Stimulated activated naive CD8-positive, alpha-beta T cell treated with anti-CD3 and anti-CD28 coated beads, Interleukin-15, Interleukin-2, amounts not matched to agents 100 ng/mL and 50 ng/mL, for 24 hours (primary cell): ENCODE measurements at regions not wholly inside any gene's neighbourhood (a gene's known extent, or its start where the extent isn't known, plus 50 kb on each side); places are given as distances from the start of the nearest gene placed in this dataset.
"Not testable (repeated sequence)": the region's sequence is repeated elsewhere in the genome, so short reads cannot be mapped to it uniquely, and the experiment has no call there.

Experiments
- H3K27ac Mint-ChIP-seq: one replicate; pipeline ENCODE4 v1.8.0; 2021; ENCODE audit warnings: mild to moderate bottlenecking, mixed read lengths
- H3K27me3 Mint-ChIP-seq: one replicate; pipeline ENCODE4 v1.8.0; 2021; ENCODE audit warnings: mixed read lengths
- H3K36me3 Mint-ChIP-seq: one replicate; pipeline ENCODE4 v1.8.0; 2021; ENCODE audit warnings: low read depth, mixed read lengths
- H3K4me1 Mint-ChIP-seq: one replicate; pipeline ENCODE4 v1.8.0; 2021; ENCODE audit warnings: low read depth, mixed read lengths
- H3K4me3 Mint-ChIP-seq: one replicate; pipeline ENCODE4 v1.8.0; 2021; ENCODE audit warnings: mild to moderate bottlenecking, mixed read lengths
- H3K9me3 Mint-ChIP-seq: one replicate; pipeline ENCODE4 v1.8.0; 2021; ENCODE audit warnings: mixed read lengths

GRCh38 chr12:74148849-74149248 lies 388.8 kb upstream of the ATXN7L3B start:
- no peaks in the 10 kb centered on the region for H3K36me3 Mint-ChIP-seq
- no peaks in the 10 kb centered on the region for H3K9me3 Mint-ChIP-seq
- H3K27me3 Mint-ChIP-seq: no peaks in the 10 kb centered on the region
- no peak overlapping the region for H3K27ac Mint-ChIP-seq
- no peaks in the 10 kb centered on the region for H3K4me1 Mint-ChIP-seq
- no peak overlapping the region for H3K4me3 Mint-ChIP-seq

DNA sequence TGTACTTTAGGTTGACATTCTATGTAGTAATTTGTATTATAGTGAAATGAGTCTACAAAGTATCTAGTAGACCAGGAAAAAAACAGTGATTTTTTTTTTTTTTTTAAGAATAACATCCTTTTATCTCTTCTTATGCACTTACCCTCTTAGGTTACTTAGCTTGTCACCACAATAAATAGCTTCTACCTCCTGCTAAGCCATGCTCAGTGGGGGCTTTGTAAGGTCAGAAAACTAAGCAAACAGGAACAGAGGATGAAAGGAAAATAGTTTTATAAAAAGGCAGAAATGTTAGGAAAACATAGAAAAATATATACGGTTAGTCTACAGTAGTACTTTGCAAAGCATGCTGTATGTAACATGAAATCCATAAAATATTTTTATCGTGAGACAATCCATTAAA lies 385.3 kb upstream of the ATXN7L3B start:
- Mint-ChIP-seq H3K36me3 (no peaks in the 10 kb centered on the region), H3K4me1 (no peaks in the 10 kb centered on the region), H3K9me3 (no peaks in the 10 kb centered on the region), H3K4me3 (no peak overlapping the region), H3K27me3 (no peaks in the 10 kb centered on the region), H3K27ac (no peak overlapping the region)

- Mint-ChIP-seq H3K4me3 (no peak overlapping the region), H3K27me3 (no peaks in the 10 kb centered on the region), H3K36me3 (no peaks in the 10 kb centered on the region), H3K4me1 (no peaks in the 10 kb centered on the region), H3K27ac (no peak overlapping the region), H3K9me3 (no peaks in the 10 kb centered on the region)
Observed at GRCh38 chr12:74166096-74166495, 371.5 kb upstream of the ATXN7L3B start.

- Mint-ChIP-seq H3K36me3 (no peaks in the 10 kb centered on the region), H3K27me3 (no peaks in the 10 kb centered on the region), H3K4me3 (no peak overlapping the region), H3K4me1 (no peaks in the 10 kb centered on the region), H3K27ac (no peak overlapping the region), H3K9me3 (no peaks in the 10 kb centered on the region)
Observed at GRCh38 chr12:74169607-74170006, 368.0 kb upstream of the ATXN7L3B start.

DNA sequence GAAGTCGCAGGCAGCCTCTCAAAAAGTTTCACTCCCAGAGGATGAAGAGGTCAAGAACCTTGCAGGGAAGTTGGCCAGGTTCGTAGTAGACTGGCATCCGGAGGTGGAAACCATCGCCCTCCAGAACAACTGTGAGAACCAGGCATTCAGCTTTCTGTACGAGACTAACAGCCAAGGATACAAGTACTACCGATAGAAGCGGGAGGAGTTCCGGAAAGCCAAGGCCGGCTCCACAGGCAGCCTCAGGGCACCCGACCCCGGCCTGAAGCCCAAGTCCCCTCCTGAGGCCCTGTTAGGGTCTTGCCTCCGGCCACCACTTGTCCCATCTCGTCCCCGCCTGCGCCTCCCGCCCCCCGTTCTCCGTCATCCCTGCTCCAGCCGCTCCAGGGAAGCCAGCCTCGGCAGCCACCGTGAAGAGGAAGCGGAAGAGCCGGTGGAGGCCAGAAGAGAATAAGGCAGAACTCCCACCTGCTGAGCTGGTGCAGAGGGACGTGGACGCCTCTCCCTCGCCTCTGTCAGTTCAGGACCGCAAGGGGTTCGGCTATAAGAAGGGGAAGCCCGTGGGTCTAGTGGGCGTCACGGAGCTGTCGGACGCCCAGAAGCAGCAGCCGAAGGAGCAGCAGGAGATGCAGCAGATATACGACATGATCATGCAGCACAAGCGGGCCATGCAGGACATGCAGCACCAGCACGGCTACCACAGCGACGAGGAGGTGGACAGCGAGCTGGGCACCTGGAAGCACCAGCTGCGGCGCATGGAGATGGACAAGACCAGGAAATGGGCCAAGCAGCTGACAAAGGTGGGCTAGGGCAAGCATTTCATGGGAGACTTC lies 366.8 kb upstream of the ATXN7L3B start:
- H3K27ac Mint-ChIP-seq: no peak overlapping the region
- no peaks in the 10 kb centered on the region for H3K36me3 Mint-ChIP-seq
- H3K27me3 Mint-ChIP-seq: no peaks in the 10 kb centered on the region
- no peaks in the 10 kb centered on the region for H3K9me3 Mint-ChIP-seq
- no peaks in the 10 kb centered on the region for H3K4me1 Mint-ChIP-seq
- no peak overlapping the region for H3K4me3 Mint-ChIP-seq

GRCh38 chr12:74171478-74171909 lies 366.1 kb upstream of the ATXN7L3B start:
- H3K27ac Mint-ChIP-seq: no peak overlapping the region
- H3K9me3 Mint-ChIP-seq: no peaks in the 10 kb centered on the region
- H3K36me3 Mint-ChIP-seq: no peaks in the 10 kb centered on the region
- no peaks in the 10 kb centered on the region for H3K4me1 Mint-ChIP-seq
- no peak overlapping the region for H3K4me3 Mint-ChIP-seq
- H3K27me3 Mint-ChIP-seq: no peaks in the 10 kb centered on the region

DNA sequence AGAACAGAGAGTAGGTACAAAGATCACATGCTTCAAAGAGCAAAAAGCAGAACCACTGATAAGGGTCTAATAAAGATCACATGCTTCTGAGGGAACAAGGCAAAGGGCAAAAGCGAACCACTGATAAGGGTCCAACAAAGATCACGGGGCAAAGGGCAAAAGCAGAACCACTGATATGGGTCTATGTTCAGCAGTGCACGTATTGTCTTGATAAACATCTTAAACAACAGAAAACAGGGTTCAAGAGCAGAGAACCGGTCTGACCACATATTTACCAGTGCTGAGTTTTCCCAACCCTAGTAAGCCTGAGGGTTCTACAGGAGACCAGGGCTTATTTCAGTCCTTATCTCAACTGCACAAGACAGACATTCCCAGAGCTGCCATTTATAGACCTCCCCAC lies 362.7 kb upstream of the ATXN7L3B start:
- not testable (repeated sequence) for H3K27ac Mint-ChIP-seq, H3K27me3 Mint-ChIP-seq, H3K9me3 Mint-ChIP-seq, H3K4me1 Mint-ChIP-seq, H3K4me3 Mint-ChIP-seq, H3K36me3 Mint-ChIP-seq

DNA sequence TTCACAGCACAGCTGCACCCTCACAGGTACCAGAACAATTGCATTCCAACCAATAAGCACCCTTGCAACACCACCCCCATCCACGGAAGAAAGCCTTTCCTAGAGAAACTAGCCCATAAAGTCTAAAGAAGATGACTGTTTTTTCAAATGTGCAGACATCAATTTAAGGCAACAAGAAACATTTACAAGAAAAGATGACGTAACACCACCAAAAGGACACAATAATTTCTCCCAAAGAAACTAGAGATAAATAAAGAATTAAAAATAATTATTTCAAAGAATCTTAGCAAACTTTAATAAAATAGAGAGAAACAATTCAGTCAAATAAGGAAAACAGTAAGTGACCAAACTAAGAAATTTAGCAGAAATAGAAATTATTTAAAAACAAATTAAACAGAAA lies 352.3 kb upstream of the ATXN7L3B start:
- H3K4me3 Mint-ChIP-seq: no peak overlapping the region
- no peaks in the 10 kb centered on the region for H3K9me3 Mint-ChIP-seq
- no peaks in the 10 kb centered on the region for H3K4me1 Mint-ChIP-seq
- no peaks in the 10 kb centered on the region for H3K36me3 Mint-ChIP-seq
- H3K27me3 Mint-ChIP-seq: no peaks in the 10 kb centered on the region
- H3K27ac Mint-ChIP-seq: no peak overlapping the region

DNA sequence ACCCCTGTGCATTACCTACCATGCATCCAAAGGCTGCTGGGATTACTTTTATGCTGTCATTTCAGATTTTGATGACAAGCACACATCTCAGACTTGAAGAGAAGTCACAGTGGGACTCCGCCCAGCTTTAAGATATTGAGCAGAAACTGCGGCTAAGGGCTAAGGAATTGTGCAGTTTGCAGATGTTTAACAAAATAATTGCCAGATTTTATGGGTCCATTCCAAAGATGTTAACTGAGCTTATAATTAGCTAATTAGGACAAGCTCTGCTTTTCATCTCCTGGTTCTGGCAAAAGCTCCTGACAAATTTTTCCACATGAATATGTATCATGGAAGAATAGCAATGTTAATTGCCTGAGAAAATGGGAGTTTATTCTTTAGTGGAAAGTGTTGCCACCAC lies 344.4 kb upstream of the ATXN7L3B start:
- no peaks in the 10 kb centered on the region for H3K27me3 Mint-ChIP-seq
- no peak overlapping the region for H3K4me3 Mint-ChIP-seq
- H3K9me3 Mint-ChIP-seq: no peaks in the 10 kb centered on the region
- H3K4me1 Mint-ChIP-seq: no peaks in the 10 kb centered on the region
- no peaks in the 10 kb centered on the region for H3K36me3 Mint-ChIP-seq
- no peak overlapping the region for H3K27ac Mint-ChIP-seq

GRCh38 chr12:74204236-74204635 lies 333.4 kb upstream of the ATXN7L3B start:
- no peaks in the 10 kb centered on the region for H3K27me3 Mint-ChIP-seq
- H3K36me3 Mint-ChIP-seq: no peaks in the 10 kb centered on the region
- peaks cover 3% of the 10 kb centered on the region for H3K9me3 Mint-ChIP-seq
- no peaks in the 10 kb centered on the region for H3K4me1 Mint-ChIP-seq
- no peak overlapping the region for H3K27ac Mint-ChIP-seq
- no peak overlapping the region for H3K4me3 Mint-ChIP-seq

DNA sequence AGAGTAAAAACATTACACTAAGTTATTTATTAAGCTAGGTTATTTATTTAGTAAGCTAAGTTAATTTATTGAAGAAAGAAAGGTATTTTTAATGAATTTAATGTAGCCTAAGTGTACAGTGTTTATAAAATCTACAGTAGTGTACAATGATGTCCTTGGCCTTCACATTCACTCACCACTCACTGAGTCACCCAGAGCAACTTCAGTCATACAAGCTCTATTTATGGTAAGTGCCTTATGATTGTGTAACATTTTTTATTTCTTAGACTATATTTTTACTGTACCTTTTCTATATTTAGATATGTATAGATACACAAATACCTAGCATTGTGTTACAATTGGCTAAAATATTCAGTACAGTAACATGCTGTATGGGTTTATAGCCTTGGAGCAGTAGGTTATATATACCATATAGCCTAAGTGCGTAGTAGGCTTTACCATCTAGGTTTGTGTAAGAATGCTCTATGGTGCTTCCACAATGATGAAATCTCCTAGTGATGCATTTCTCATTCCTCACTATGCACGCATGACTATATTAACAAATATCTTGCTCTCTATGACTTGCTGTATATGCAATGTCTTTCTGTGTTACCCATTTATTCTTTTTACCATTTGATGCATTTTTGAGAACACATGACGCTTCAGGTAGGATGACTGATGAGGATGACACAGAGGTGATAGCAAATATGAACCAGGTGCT lies 309.6 kb upstream of the ATXN7L3B start:
- Mint-ChIP-seq H3K36me3 (no peaks in the 10 kb centered on the region), H3K27me3 (no peaks in the 10 kb centered on the region), H3K27ac (no peak overlapping the region), H3K4me3 (no peak overlapping the region), H3K4me1 (no peaks in the 10 kb centered on the region), H3K9me3 (peaks cover 6% of the 10 kb centered on the region)

- no peaks in the 10 kb centered on the region for H3K27me3 Mint-ChIP-seq
- H3K4me3 Mint-ChIP-seq: no peak overlapping the region
- H3K27ac Mint-ChIP-seq: no peak overlapping the region
- no peaks in the 10 kb centered on the region for H3K4me1 Mint-ChIP-seq
- H3K36me3 Mint-ChIP-seq: no peaks in the 10 kb centered on the region
- H3K9me3 Mint-ChIP-seq: peaks cover 6% of the 10 kb centered on the region
Observed at GRCh38 chr12:74229671-74230070, 308.0 kb upstream of the ATXN7L3B start.

- no peaks in the 10 kb centered on the region for H3K4me1 Mint-ChIP-seq
- H3K27me3 Mint-ChIP-seq: no peaks in the 10 kb centered on the region
- no peak overlapping the region for H3K27ac Mint-ChIP-seq
- H3K36me3 Mint-ChIP-seq: no peaks in the 10 kb centered on the region
- peaks cover 12% of the 10 kb centered on the region for H3K9me3 Mint-ChIP-seq
- no peak overlapping the region for H3K4me3 Mint-ChIP-seq
Observed at GRCh38 chr12:74235342-74235741, 302.3 kb upstream of the ATXN7L3B start.

GRCh38 chr12:74241341-74241740 lies 296.3 kb upstream of the ATXN7L3B start:
- Mint-ChIP-seq H3K9me3 (peaks cover 19% of the 10 kb centered on the region), H3K4me3 (no peak overlapping the region), H3K27me3 (no peaks in the 10 kb centered on the region), H3K27ac (no peak overlapping the region), H3K4me1 (no peaks in the 10 kb centered on the region), H3K36me3 (no peaks in the 10 kb centered on the region)

GRCh38 chr12:74242088-74242487 lies 295.5 kb upstream of the ATXN7L3B start:
- H3K27ac Mint-ChIP-seq: no peak overlapping the region
- H3K27me3 Mint-ChIP-seq: no peaks in the 10 kb centered on the region
- peaks cover 20% of the 10 kb centered on the region for H3K9me3 Mint-ChIP-seq

GRCh38 chr12:74245458-74245857 lies 292.2 kb upstream of the ATXN7L3B start:
- Mint-ChIP-seq H3K27me3 (no peaks in the 10 kb centered on the region), H3K9me3 (peaks cover 14% of the 10 kb centered on the region), H3K36me3 (no peaks in the 10 kb centered on the region), H3K27ac (no peak overlapping the region), H3K4me3 (no peak overlapping the region), H3K4me1 (no peaks in the 10 kb centered on the region)

More at GRCh38 chr12:74242088-74242487, 295.5 kb upstream of the ATXN7L3B start:
- Mint-ChIP-seq H3K4me1 (no peaks in the 10 kb centered on the region), H3K4me3 (no peak overlapping the region), H3K36me3 (no peaks in the 10 kb centered on the region)
